ENCODE measurements at regions not wholly inside any gene's neighbourhood (a gene's known extent, or its start where the extent isn't known, plus 50 kb on each side); places are given as distances from the start of the nearest gene placed in this dataset.

DNA sequence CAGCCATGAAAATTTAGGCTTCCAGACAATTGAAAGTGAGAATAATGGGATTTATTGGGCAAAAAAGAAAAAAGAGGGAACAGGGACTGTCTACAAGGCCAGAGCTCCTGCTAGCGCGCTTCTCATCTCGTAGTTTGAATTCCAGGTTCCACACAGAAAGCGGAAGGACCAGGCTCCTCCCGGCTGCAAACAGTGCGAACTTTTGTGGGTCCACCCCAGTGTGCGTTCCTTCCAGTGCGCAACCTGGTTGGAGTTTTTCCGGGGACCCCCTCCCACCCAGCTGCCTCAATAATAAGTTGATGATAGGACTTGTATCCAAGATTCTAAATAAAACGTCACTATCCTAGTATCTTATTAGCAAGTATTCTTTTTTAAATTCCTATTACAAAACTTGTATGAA is 467.7 kb upstream of the TUSC1 start:
- TF ChIP-seq, protein P1, sequence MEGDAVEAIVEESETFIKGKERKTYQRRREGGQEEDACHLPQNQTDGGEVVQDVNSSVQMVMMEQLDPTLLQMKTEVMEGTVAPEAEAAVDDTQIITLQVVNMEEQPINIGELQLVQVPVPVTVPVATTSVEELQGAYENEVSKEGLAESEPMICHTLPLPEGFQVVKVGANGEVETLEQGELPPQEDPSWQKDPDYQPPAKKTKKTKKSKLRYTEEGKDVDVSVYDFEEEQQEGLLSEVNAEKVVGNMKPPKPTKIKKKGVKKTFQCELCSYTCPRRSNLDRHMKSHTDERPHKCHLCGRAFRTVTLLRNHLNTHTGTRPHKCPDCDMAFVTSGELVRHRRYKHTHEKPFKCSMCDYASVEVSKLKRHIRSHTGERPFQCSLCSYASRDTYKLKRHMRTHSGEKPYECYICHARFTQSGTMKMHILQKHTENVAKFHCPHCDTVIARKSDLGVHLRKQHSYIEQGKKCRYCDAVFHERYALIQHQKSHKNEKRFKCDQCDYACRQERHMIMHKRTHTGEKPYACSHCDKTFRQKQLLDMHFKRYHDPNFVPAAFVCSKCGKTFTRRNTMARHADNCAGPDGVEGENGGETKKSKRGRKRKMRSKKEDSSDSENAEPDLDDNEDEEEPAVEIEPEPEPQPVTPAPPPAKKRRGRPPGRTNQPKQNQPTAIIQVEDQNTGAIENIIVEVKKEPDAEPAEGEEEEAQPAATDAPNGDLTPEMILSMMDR (conservative IDR thresholded peaks at IDR 0.05; ENCODE audit: low read depth, low read length): no peak
- TF ChIP-seq EZH2 (IDR thresholded peaks at IDR 0.05; ENCODE audit: borderline replicate concordance, low read depth, low read length, poor library complexity, severe bottlenecking): no peak

All from A673 (cell line).